ENCODE measurements at regions not wholly inside any gene's neighbourhood (a gene's known extent, or its start where the extent isn't known, plus 50 kb on each side); places are given as distances from the start of the nearest gene placed in this dataset.

DNA sequence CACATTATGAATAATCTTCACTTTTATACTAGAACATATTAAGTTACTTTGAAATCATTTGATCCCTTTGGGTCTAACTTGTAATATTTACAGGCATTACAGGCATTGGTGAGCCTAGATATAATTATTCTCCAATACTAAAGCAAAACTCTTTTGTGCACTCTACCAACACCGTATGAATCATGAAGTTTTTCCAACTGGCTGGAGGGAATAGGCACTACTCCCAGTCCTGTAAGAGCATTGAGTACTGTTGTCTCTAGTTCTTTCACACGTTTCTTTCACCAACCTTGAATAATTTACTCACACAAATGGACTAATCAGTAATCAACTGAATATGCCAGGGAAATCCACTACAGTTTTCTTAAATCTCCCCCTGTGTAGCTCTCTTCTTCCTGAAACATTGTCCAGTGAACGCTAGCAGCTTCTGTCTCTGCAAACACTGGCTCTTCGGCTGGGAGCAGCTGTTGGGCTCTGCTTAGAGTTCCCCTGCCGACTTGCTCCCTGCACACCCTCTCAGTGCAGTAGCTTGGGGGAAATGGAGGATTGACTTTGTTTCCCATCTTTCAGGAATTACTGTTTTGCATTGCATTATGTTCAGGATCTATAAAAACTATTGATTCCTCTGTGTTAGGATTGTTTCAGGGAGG lies 476.7 kb downstream of the RFC3 start:
- Histone ChIP-seq H3K23ac (ENCODE audit: low read depth, low read length) (no peak overlapping the region), H2BK20ac (ENCODE audit: low read depth, low read length) (no peak overlapping the region), H4K5ac (ENCODE audit: low read depth, low read length) (no peak overlapping the region), H3K4me2 (ENCODE audit: low read depth, low read length) (no peak overlapping the region), H3K4me1 (ENCODE audit: control insufficient read depth, insufficient read depth, low read length) (no peaks in the 10 kb centered on the region), H2AK5ac (ENCODE audit: low read depth, low read length) (no peak overlapping the region), H3K79me1 (ENCODE audit: low read depth in 1 of 2, low read length in 2 of 2) (no peaks in the 10 kb centered on the region), H3K27ac (ENCODE audit: insufficient read depth, low read length) (no peak overlapping the region), H2AFZ (replicated peaks; ENCODE audit: low read length, poor library complexity) (no peak overlapping the region), H2AK9ac (replicated peaks; ENCODE audit: low read depth, low read length, poor library complexity) (no peak overlapping the region), H3K18ac (ENCODE audit: low read depth, low read length) (no peak overlapping the region), H2BK15ac (ENCODE audit: low read depth, low read length) (no peak overlapping the region), H3K9ac (ENCODE audit: low read depth, low read length) (no peak overlapping the region), H3K4me3 (ENCODE audit: insufficient read depth, low read depth, low read length) (no peak overlapping the region), H3K9me3 (ENCODE audit: control insufficient read depth, insufficient read depth, low read length) (no peaks in the 10 kb centered on the region), H3K56ac (ENCODE audit: extremely low read depth, insufficient read depth, low read length) (no peak overlapping the region), H3K36me3 (ENCODE audit: control insufficient read depth, insufficient read depth, low read length) (no peaks in the 10 kb centered on the region), H2BK120ac (ENCODE audit: low read depth, low read length) (no peak overlapping the region), H2BK5ac (ENCODE audit: low read depth, low read length, poor library complexity, severe bottlenecking) (no peak overlapping the region), H3K14ac (replicated peaks; ENCODE audit: low read depth, low read length) (no peak overlapping the region), H4K91ac (ENCODE audit: insufficient read depth, low read depth, low read length) (no peak overlapping the region), H4K20me1 (ENCODE audit: insufficient read depth, low read length) (no peaks in the 10 kb centered on the region), H3K27me3 (ENCODE audit: control insufficient read depth, insufficient read depth, low read length) (no peaks in the 10 kb centered on the region), H3K4ac (ENCODE audit: low read depth, low read length) (no peak overlapping the region), H3K9me1 (ENCODE audit: insufficient read depth, low read length) (no peaks in the 10 kb centered on the region), H4K8ac (ENCODE audit: low read depth in 2 of 2, low read length in 2 of 2) (no peak overlapping the region)
- in situ Hi-C loops (cut with MboI; ENCODE audit: low sequenced_read_pairs): no loop called here
- TF ChIP-seq FOS (IDR thresholded peaks at IDR 0.05; ENCODE audit: low read depth, low read length): no peak
- TF ChIP-seq RCOR1 (IDR thresholded peaks at IDR 0.05; ENCODE audit: insufficient replicate concordance, low read length): no peak
- TF ChIP-seq, protein P1, sequence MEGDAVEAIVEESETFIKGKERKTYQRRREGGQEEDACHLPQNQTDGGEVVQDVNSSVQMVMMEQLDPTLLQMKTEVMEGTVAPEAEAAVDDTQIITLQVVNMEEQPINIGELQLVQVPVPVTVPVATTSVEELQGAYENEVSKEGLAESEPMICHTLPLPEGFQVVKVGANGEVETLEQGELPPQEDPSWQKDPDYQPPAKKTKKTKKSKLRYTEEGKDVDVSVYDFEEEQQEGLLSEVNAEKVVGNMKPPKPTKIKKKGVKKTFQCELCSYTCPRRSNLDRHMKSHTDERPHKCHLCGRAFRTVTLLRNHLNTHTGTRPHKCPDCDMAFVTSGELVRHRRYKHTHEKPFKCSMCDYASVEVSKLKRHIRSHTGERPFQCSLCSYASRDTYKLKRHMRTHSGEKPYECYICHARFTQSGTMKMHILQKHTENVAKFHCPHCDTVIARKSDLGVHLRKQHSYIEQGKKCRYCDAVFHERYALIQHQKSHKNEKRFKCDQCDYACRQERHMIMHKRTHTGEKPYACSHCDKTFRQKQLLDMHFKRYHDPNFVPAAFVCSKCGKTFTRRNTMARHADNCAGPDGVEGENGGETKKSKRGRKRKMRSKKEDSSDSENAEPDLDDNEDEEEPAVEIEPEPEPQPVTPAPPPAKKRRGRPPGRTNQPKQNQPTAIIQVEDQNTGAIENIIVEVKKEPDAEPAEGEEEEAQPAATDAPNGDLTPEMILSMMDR (conservative IDR thresholded peaks at IDR 0.05; ENCODE audit: low read depth, low read length): no peak
- TF ChIP-seq POLR2A (IDR thresholded peaks at IDR 0.05; ENCODE audit: low read depth, low read length): no peak
- no peak for TF ChIP-seq MAZ (IDR thresholded peaks at IDR 0.05; ENCODE audit: borderline replicate concordance, low read depth, low read length)
- TF ChIP-seq MAFK (IDR thresholded peaks at IDR 0.05; ENCODE audit: low read depth, low read length): no peak
- no peak for TF ChIP-seq MXI1 (IDR thresholded peaks at IDR 0.05; ENCODE audit: borderline replicate concordance, low read depth, low read length)
- no peak for TF ChIP-seq NFE2L2 (IDR thresholded peaks at IDR 0.05; ENCODE audit: low read depth, low read length)
- TF ChIP-seq BHLHE40 (IDR thresholded peaks at IDR 0.05; ENCODE audit: low read depth, low read length): no peak
- TF ChIP-seq CEBPB (IDR thresholded peaks at IDR 0.05; ENCODE audit: low read depth, low read length): no peak
- no peak for TF ChIP-seq CHD1 (IDR thresholded peaks at IDR 0.05; ENCODE audit: low read depth, low read length)
- no peak for TF ChIP-seq RFX5 (IDR thresholded peaks at IDR 0.05; ENCODE audit: low read depth, low read length)
- TF ChIP-seq, protein P2, sequence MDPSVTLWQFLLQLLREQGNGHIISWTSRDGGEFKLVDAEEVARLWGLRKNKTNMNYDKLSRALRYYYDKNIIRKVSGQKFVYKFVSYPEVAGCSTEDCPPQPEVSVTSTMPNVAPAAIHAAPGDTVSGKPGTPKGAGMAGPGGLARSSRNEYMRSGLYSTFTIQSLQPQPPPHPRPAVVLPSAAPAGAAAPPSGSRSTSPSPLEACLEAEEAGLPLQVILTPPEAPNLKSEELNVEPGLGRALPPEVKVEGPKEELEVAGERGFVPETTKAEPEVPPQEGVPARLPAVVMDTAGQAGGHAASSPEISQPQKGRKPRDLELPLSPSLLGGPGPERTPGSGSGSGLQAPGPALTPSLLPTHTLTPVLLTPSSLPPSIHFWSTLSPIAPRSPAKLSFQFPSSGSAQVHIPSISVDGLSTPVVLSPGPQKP (IDR thresholded peaks at IDR 0.05; ENCODE audit: borderline replicate concordance, low read depth, low read length): no peak
- no peak for TF ChIP-seq SMC3 (IDR thresholded peaks at IDR 0.05; ENCODE audit: low read depth, low read length)
- dilution Hi-C loops (cut with HindIII; ENCODE audit: low sequenced_read_pairs, unreplicated experiment): no loop called here
- BruUV-seq (replicated peaks): no TSS peak
- ChIA-PET POLR2A (ENCODE audit: unreplicated experiment) (interaction anchor here (0.6 kb wide), 1 partner anchor 422 kb away, joined by 3 read pairs; no protein-coding TSS in a partner anchor), CTCF (interaction anchor here (1.1 kb wide), 1 partner anchor 340 kb away, joined by 3 read pairs; no protein-coding TSS in a partner anchor)
- DNase-seq: no peak
- intact Hi-C loops (cut with micrococcal nuclease): no loop called here
- 14% methylated on average over 1 of the region's 5 CpGs; no CpG with 5 or more reads in 1 of the 2 experiments for WGBS, 2 experiments (ENCODE audit: extremely low coverage in 2 of 2, insufficient read length in 1 of 2)
- no peak for ATAC-seq (ENCODE audit: low read depth)

All from IMR-90 (cell line).